ENCODE measurements at regions not wholly inside any gene's neighbourhood (a gene's known extent, or its start where the extent isn't known, plus 50 kb on each side); places are given as distances from the start of the nearest gene placed in this dataset.
"Not testable (repeated sequence)": the region's sequence is repeated elsewhere in the genome, so short reads cannot be mapped to it uniquely, and the experiment has no call there.

- Mint-ChIP-seq H3K27me3 (ENCODE audit: insufficient read depth, unreplicated experiment) (peaks cover 7% of the 10 kb centered on the region), H3K4me3 (ENCODE audit: unreplicated experiment) (no peak overlapping the region), H3K4me1 (ENCODE audit: low read depth, unreplicated experiment) (no peaks in the 10 kb centered on the region), H3K9me3 (ENCODE audit: unreplicated experiment) (no peaks in the 10 kb centered on the region), H3K27ac (ENCODE audit: unreplicated experiment) (no peak overlapping the region), H3K36me3 (ENCODE audit: insufficient read depth, unreplicated experiment) (no peaks in the 10 kb centered on the region)
- ChIA-PET POLR2A (no interaction called here), CTCF (no interaction called here)
- peak; percentile 44 to 69 for TF ChIP-seq CTCF (IDR thresholded peaks at IDR 0.05; ENCODE audit: insufficient read depth in 1 of 2, low read depth in 1 of 2, low read length in 1 of 2, severe bottlenecking in 1 of 2, unreplicated experiment in 1 of 2)
- no TSS peak for BruUV-seq (replicated peaks)
- Histone ChIP-seq H3K4me1 (no peaks in the 10 kb centered on the region), H3K4me3 (ENCODE audit: low read depth, low read length) (no peak overlapping the region), H3K36me3 (ENCODE audit: control insufficient read depth, insufficient read depth, low read length) (no peaks in the 10 kb centered on the region), H3K9me3 (no peaks in the 10 kb centered on the region), H3K27me3 (replicated peaks; ENCODE audit: control insufficient read depth, insufficient read depth, low read length) (no peaks in the 10 kb centered on the region)
- intact Hi-C loops (cut with micrococcal nuclease; ENCODE audit: unreplicated experiment), result loop anchor here (5.0 kb wide), 1 partner anchor 135 kb away; no protein-coding TSS in a partner anchor
- DNase-seq, result peak; percentile 61
Observed at GRCh38 chr15:98292442-98293240, 332.1 kb downstream of the ARRDC4 start.

DNA sequence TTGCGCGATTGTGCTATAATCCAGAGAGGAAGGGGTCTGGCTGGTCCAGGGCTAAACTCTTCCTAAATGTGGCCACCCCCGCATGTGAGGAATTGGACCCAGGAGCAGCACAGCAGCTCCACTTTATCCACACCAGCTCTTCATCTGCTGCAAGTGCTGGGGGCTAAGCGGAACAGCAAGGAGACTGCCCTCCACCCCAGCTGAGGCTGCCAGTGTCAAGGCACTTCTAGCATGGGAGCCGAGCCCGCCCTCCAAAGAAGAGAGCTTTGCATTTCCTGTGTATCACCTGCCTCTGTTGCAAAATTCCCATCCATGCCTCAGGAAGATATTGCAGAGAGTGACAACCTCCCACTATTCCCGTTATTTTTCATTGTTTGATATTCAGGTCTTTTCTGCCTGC, 333.6 kb downstream of the ARRDC4 start:
- no peaks in the 10 kb centered on the region for H3K9me3 Mint-ChIP-seq (ENCODE audit: unreplicated experiment)
- CTCF ChIA-PET, result interaction anchor here (1.2 kb wide), 1 partner anchor 18 kb away, joined by 4 read pairs; no protein-coding TSS in a partner anchor
- H3K4me3 Mint-ChIP-seq (ENCODE audit: unreplicated experiment), result no peak overlapping the region
- POLR2A ChIA-PET, result no interaction called here
- H3K27me3 ChIP-seq (replicated peaks; ENCODE audit: control insufficient read depth, insufficient read depth, low read length), result no peaks in the 10 kb centered on the region; the same call in 1 of the 2 replicates
- no TSS peak for BruUV-seq (replicated peaks)
- H3K4me1 ChIP-seq, result no peaks in the 10 kb centered on the region
- H3K4me3 ChIP-seq (ENCODE audit: low read depth, low read length), result no peak overlapping the region
- H3K9me3 ChIP-seq, result no peaks in the 10 kb centered on the region
- no peaks in the 10 kb centered on the region for H3K36me3 ChIP-seq (ENCODE audit: control insufficient read depth, insufficient read depth, low read length)
- no peak for TF ChIP-seq CTCF (IDR thresholded peaks at IDR 0.05; ENCODE audit: insufficient read depth in 1 of 2, low read depth in 1 of 2, low read length in 1 of 2, severe bottlenecking in 1 of 2, unreplicated experiment in 1 of 2)
- intact Hi-C loops (cut with micrococcal nuclease; ENCODE audit: unreplicated experiment), result loop anchor here (5.0 kb wide), 1 partner anchor 133 kb away; no protein-coding TSS in a partner anchor
- H3K4me1 Mint-ChIP-seq (ENCODE audit: low read depth, unreplicated experiment), result no peaks in the 10 kb centered on the region
- DNase-seq, result no peak
- H3K27ac Mint-ChIP-seq (ENCODE audit: unreplicated experiment), result no peak overlapping the region
- peaks cover 9% of the 10 kb centered on the region for H3K27me3 Mint-ChIP-seq (ENCODE audit: insufficient read depth, unreplicated experiment)
- H3K36me3 Mint-ChIP-seq (ENCODE audit: insufficient read depth, unreplicated experiment), result no peaks in the 10 kb centered on the region

DNA sequence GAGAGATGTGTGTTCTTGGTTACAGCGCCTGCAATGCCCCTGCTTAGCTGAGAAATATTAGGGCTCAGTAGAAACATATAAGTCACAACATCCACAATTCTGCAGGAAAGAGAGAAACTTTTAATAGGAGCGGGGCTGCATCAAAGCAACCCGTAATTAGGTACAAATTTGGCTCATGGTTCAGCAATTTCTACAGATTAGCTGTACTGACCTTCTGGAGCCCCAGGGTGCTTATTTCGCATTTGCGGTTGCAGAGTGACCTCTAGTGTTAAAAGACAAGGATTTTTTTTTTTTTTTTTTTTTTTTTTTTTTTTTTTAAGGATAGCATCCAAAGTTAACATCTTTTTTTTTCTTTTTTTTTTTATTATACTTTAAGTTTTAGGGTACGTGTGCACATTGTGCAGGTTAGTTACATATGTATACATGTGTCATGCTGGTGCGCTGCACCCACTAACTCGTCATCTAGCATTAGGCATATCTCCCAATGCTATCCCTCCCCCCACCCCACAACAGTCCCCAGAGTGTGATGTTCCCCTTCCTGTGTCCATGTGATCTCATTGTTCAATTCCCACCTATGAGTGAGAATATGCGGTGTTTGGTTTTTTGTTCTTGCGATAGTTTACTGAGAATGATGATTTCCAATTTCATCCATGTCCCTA, 334.7 kb downstream of the ARRDC4 start:
- BruUV-seq (replicated peaks); H3K9me3 ChIP-seq; H3K4me1 ChIP-seq; POLR2A ChIA-PET; H3K4me1 Mint-ChIP-seq (ENCODE audit: low read depth, unreplicated experiment); H3K4me3 Mint-ChIP-seq (ENCODE audit: unreplicated experiment); H3K9me3 Mint-ChIP-seq (ENCODE audit: unreplicated experiment); H3K27ac Mint-ChIP-seq (ENCODE audit: unreplicated experiment); H3K27me3 ChIP-seq (replicated peaks; ENCODE audit: control insufficient read depth, insufficient read depth, low read length); H3K36me3 ChIP-seq (ENCODE audit: control insufficient read depth, insufficient read depth, low read length); H3K36me3 Mint-ChIP-seq (ENCODE audit: insufficient read depth, unreplicated experiment); H3K4me3 ChIP-seq (ENCODE audit: low read depth, low read length): not testable (repeated sequence)
- TF ChIP-seq CTCF (IDR thresholded peaks at IDR 0.05; ENCODE audit: insufficient read depth in 1 of 2, low read depth in 1 of 2, low read length in 1 of 2, severe bottlenecking in 1 of 2, unreplicated experiment in 1 of 2), result peak; percentile 38 to 55
- CTCF ChIA-PET, result interaction anchor here (0.8 to 1.2 kb wide), 2 partner anchors 16 to 44 kb away, joined by 3 to 4 read pairs; no protein-coding TSS in a partner anchor
- H3K27me3 Mint-ChIP-seq (ENCODE audit: insufficient read depth, unreplicated experiment), result peaks cover 12% of the 10 kb centered on the region
- peak in 1 of 2 experiments; percentile 46 for DNase-seq
- intact Hi-C loops (cut with micrococcal nuclease; ENCODE audit: unreplicated experiment), result loop anchor here (1.0 to 5.0 kb wide), 2 partner anchors 118 to 391 kb away; no protein-coding TSS in a partner anchor

All from Caco-2 (cell line).